ENCODE measurements at regions not wholly inside any gene's neighbourhood (a gene's known extent, or its start where the extent isn't known, plus 50 kb on each side); places are given as distances from the start of the nearest gene placed in this dataset.

DNA sequence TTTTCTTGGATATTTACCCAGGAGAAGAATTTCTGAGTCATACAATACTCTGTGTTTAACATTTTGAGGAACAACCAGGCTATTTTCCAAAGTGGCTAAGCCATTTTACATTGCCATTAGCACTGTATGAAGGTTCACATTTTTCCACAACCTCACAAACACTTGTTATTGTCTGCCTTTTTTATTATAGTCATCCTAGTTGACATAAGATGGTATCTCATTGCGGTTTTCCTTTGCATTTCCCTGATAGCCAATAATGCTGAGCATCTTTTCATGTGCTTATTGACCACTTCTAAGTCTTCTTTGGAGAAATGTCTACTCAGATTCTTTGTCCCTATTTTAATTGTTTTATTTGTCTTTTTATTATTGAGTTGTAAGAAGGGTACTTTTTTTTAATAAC is 107.4 kb upstream of the CES5A start:
- TF ChIP-seq, protein P1, sequence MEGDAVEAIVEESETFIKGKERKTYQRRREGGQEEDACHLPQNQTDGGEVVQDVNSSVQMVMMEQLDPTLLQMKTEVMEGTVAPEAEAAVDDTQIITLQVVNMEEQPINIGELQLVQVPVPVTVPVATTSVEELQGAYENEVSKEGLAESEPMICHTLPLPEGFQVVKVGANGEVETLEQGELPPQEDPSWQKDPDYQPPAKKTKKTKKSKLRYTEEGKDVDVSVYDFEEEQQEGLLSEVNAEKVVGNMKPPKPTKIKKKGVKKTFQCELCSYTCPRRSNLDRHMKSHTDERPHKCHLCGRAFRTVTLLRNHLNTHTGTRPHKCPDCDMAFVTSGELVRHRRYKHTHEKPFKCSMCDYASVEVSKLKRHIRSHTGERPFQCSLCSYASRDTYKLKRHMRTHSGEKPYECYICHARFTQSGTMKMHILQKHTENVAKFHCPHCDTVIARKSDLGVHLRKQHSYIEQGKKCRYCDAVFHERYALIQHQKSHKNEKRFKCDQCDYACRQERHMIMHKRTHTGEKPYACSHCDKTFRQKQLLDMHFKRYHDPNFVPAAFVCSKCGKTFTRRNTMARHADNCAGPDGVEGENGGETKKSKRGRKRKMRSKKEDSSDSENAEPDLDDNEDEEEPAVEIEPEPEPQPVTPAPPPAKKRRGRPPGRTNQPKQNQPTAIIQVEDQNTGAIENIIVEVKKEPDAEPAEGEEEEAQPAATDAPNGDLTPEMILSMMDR (IDR thresholded peaks at IDR 0.05; ENCODE audit: insufficient read depth, low read length, poor library complexity, severe bottlenecking) = no peak
- TF ChIP-seq EZH2phosphoT487 (conservative IDR thresholded peaks at IDR 0.05; ENCODE audit: low read length) = no peak

All from SU-DHL-6 (cell line).